ENCODE measurements at regions not wholly inside any gene's neighbourhood (a gene's known extent, or its start where the extent isn't known, plus 50 kb on each side); places are given as distances from the start of the nearest gene placed in this dataset.

- no peaks in the 10 kb centered on the region for H3K9me3 ChIP-seq
- Mint-ChIP-seq H3K4me1 (ENCODE audit: low read depth, unreplicated experiment) (peaks cover 14% of the 10 kb centered on the region), H3K9me3 (ENCODE audit: unreplicated experiment) (peaks cover 5% of the 10 kb centered on the region), H3K27me3 (ENCODE audit: insufficient read depth, unreplicated experiment) (no peaks in the 10 kb centered on the region), H3K27ac (ENCODE audit: unreplicated experiment) (peak overlapping the region; percentile 11), H3K4me3 (ENCODE audit: unreplicated experiment) (no peak overlapping the region), H3K36me3 (ENCODE audit: insufficient read depth, unreplicated experiment) (no peaks in the 10 kb centered on the region)
- BruUV-seq (replicated peaks), result no TSS peak
- H3K4me3 ChIP-seq (ENCODE audit: low read depth, low read length), result no peak overlapping the region
- DNase-seq, result no peak
- ChIA-PET POLR2A (no interaction called here), CTCF (no interaction called here)
- H3K36me3 ChIP-seq (ENCODE audit: control insufficient read depth, insufficient read depth, low read length), result no peaks in the 10 kb centered on the region
- no peaks in the 10 kb centered on the region for H3K27me3 ChIP-seq (replicated peaks; ENCODE audit: control insufficient read depth, insufficient read depth, low read length)
- intact Hi-C loops (cut with micrococcal nuclease; ENCODE audit: unreplicated experiment), result no loop called here
- H3K4me1 ChIP-seq, result peaks cover 14% of the 10 kb centered on the region
- no peak for TF ChIP-seq CTCF (IDR thresholded peaks at IDR 0.05; ENCODE audit: insufficient read depth in 1 of 2, low read depth in 1 of 2, low read length in 1 of 2, severe bottlenecking in 1 of 2, unreplicated experiment in 1 of 2)
Observed at GRCh38 chr11:95499516-95500135, 268.6 kb upstream of the SESN3 start.

GRCh38 chr11:95498722-95499425 is 267.9 kb upstream of the SESN3 start:
- H3K4me1 ChIP-seq, result peaks cover 14% of the 10 kb centered on the region
- Mint-ChIP-seq H3K36me3 (ENCODE audit: insufficient read depth, unreplicated experiment) (no peaks in the 10 kb centered on the region), H3K9me3 (ENCODE audit: unreplicated experiment) (peaks cover 10% of the 10 kb centered on the region), H3K27ac (ENCODE audit: unreplicated experiment) (peak overlapping the region; percentile 11), H3K4me1 (ENCODE audit: low read depth, unreplicated experiment) (peaks cover 14% of the 10 kb centered on the region), H3K4me3 (ENCODE audit: unreplicated experiment) (no peak overlapping the region), H3K27me3 (ENCODE audit: insufficient read depth, unreplicated experiment) (no peaks in the 10 kb centered on the region)
- intact Hi-C loops (cut with micrococcal nuclease; ENCODE audit: unreplicated experiment), result no loop called here
- H3K27me3 ChIP-seq (replicated peaks; ENCODE audit: control insufficient read depth, insufficient read depth, low read length), result no peaks in the 10 kb centered on the region
- TF ChIP-seq CTCF (IDR thresholded peaks at IDR 0.05; ENCODE audit: insufficient read depth in 1 of 2, low read depth in 1 of 2, low read length in 1 of 2, severe bottlenecking in 1 of 2, unreplicated experiment in 1 of 2), result no peak
- CTCF ChIA-PET, result no interaction called here
- POLR2A ChIA-PET, result no interaction called here
- BruUV-seq (replicated peaks), result no TSS peak
- no peak for DNase-seq
- no peaks in the 10 kb centered on the region for H3K36me3 ChIP-seq (ENCODE audit: control insufficient read depth, insufficient read depth, low read length)
- H3K9me3 ChIP-seq, result no peaks in the 10 kb centered on the region
- no peak overlapping the region for H3K4me3 ChIP-seq (ENCODE audit: low read depth, low read length)

- intact Hi-C loops (cut with micrococcal nuclease; ENCODE audit: unreplicated experiment), result no loop called here
- no peak for DNase-seq
- peaks cover 14% of the 10 kb centered on the region for H3K4me1 ChIP-seq
- TF ChIP-seq CTCF (IDR thresholded peaks at IDR 0.05; ENCODE audit: insufficient read depth in 1 of 2, low read depth in 1 of 2, low read length in 1 of 2, severe bottlenecking in 1 of 2, unreplicated experiment in 1 of 2), result no peak
- H3K9me3 Mint-ChIP-seq (ENCODE audit: unreplicated experiment), result peaks cover 10% of the 10 kb centered on the region
- no peaks in the 10 kb centered on the region for H3K36me3 ChIP-seq (ENCODE audit: control insufficient read depth, insufficient read depth, low read length)
- H3K4me3 Mint-ChIP-seq (ENCODE audit: unreplicated experiment), result no peak overlapping the region
- no peaks in the 10 kb centered on the region for H3K36me3 Mint-ChIP-seq (ENCODE audit: insufficient read depth, unreplicated experiment)
- no TSS peak for BruUV-seq (replicated peaks)
- no peak overlapping the region for H3K27ac Mint-ChIP-seq (ENCODE audit: unreplicated experiment)
- no peaks in the 10 kb centered on the region for H3K27me3 Mint-ChIP-seq (ENCODE audit: insufficient read depth, unreplicated experiment)
- no peak overlapping the region for H3K4me3 ChIP-seq (ENCODE audit: low read depth, low read length)
- H3K4me1 Mint-ChIP-seq (ENCODE audit: low read depth, unreplicated experiment), result peaks cover 14% of the 10 kb centered on the region
- CTCF ChIA-PET, result no interaction called here
- POLR2A ChIA-PET, result no interaction called here
- no peaks in the 10 kb centered on the region for H3K9me3 ChIP-seq
- H3K27me3 ChIP-seq (replicated peaks; ENCODE audit: control insufficient read depth, insufficient read depth, low read length), result no peaks in the 10 kb centered on the region
Observed at GRCh38 chr11:95496901-95497300, 265.9 kb upstream of the SESN3 start.

Data from Caco-2 (cell line).